ENCODE measurements at regions not wholly inside any gene's neighbourhood (a gene's known extent, or its start where the extent isn't known, plus 50 kb on each side); places are given as distances from the start of the nearest gene placed in this dataset.

- Mint-ChIP-seq H3K4me3 (no peak overlapping the region), H3K4me1 (peaks cover 45% of the 10 kb centered on the region), H3K27me3 (ENCODE audit: low read depth in 3 of 3) (no peaks in the 10 kb centered on the region), H3K9me3 (no peaks in the 10 kb centered on the region), H3K36me3 (no peaks in the 10 kb centered on the region), H3K27ac (no peak overlapping the region)
- no peak overlapping the region for H3K9ac ChIP-seq (ENCODE audit: insufficient read depth, low read length, poor library complexity, severe bottlenecking)
- H3K9me3 ChIP-seq (replicated peaks in 1 of 2; ENCODE audit: control insufficient read depth in 1 of 2, insufficient read depth in 1 of 2, low read length in 2 of 2): no peaks in the 10 kb centered on the region
- no peaks in the 10 kb centered on the region for H3K27me3 ChIP-seq (ENCODE audit: control insufficient read depth in 2 of 2, insufficient read depth in 2 of 2, low read length in 2 of 2)
- H4K20me1 ChIP-seq (ENCODE audit: insufficient read depth, low read length): no peaks in the 10 kb centered on the region
- intact Hi-C loops (cut with micrococcal nuclease): no loop called here
- H2AFZ ChIP-seq (ENCODE audit: insufficient read depth, low read depth, low read length, poor library complexity, severe bottlenecking): no peak overlapping the region
- DNase-seq: no peak
- no peaks in the 10 kb centered on the region for H3K79me2 ChIP-seq (ENCODE audit: insufficient read depth, low read length)
- TF ChIP-seq CTCF (IDR thresholded peaks at IDR 0.05): no peak
- H3K4me3 ChIP-seq (replicated peaks in 1 of 3; ENCODE audit: low read depth in 2 of 3, low read length in 3 of 3): no peak overlapping the region
- peaks cover 32 to 50% of the 10 kb centered on the region in 2 donors for H3K4me1 ChIP-seq (ENCODE audit: control insufficient read depth in 1 of 2, insufficient read depth in 2 of 2, low read length in 2 of 2)
- H3K36me3 ChIP-seq (replicated peaks in 1 of 2; ENCODE audit: control insufficient read depth in 1 of 2, insufficient read depth in 2 of 2, low read length in 2 of 2): no peaks in the 10 kb centered on the region
- 86% methylated on average over 1 of the region's 3 CpGs for WGBS (ENCODE audit: insufficient coverage)
- no peak overlapping the region for H3K4me2 ChIP-seq (replicated peaks; ENCODE audit: extremely low read depth, low read length, poor library complexity, severe bottlenecking)
- no peak overlapping the region for H3K27ac ChIP-seq (ENCODE audit: low read depth in 1 of 2, low read length in 2 of 2)
These were observed 169.1 kb upstream of the DMAC1 start for GRCh38 chr9:7968687-7969086.

GRCh38 chr9:7967851-7968250, 168.3 kb upstream of the DMAC1 start:
- peak overlapping the region in 1 of 3 experiments; percentile 57 for H3K4me3 ChIP-seq (replicated peaks in 1 of 3; ENCODE audit: low read depth in 2 of 3, low read length in 3 of 3)
- H4K20me1 ChIP-seq (ENCODE audit: insufficient read depth, low read length): no peaks in the 10 kb centered on the region
- peak overlapping the region; percentile 87 to 93 for H3K27ac ChIP-seq (ENCODE audit: low read depth in 1 of 2, low read length in 2 of 2)
- no peaks in the 10 kb centered on the region for H3K36me3 ChIP-seq (replicated peaks in 1 of 2; ENCODE audit: control insufficient read depth in 1 of 2, insufficient read depth in 2 of 2, low read length in 2 of 2)
- 89% methylated on average over 1 of the region's 2 CpGs for WGBS (ENCODE audit: insufficient coverage)
- Mint-ChIP-seq H3K4me3 (no peak overlapping the region), H3K36me3 (no peaks in the 10 kb centered on the region), H3K9me3 (no peaks in the 10 kb centered on the region), H3K27ac (peak overlapping the region; percentile 78 to 96 (median 92)), H3K27me3 (ENCODE audit: low read depth in 3 of 3) (no peaks in the 10 kb centered on the region), H3K4me1 (peaks cover 50% of the 10 kb centered on the region)
- intact Hi-C loops (cut with micrococcal nuclease): no loop called here
- no peak for DNase-seq
- no peak for TF ChIP-seq CTCF (IDR thresholded peaks at IDR 0.05)
- no peaks in the 10 kb centered on the region for H3K9me3 ChIP-seq (replicated peaks in 1 of 2; ENCODE audit: control insufficient read depth in 1 of 2, insufficient read depth in 1 of 2, low read length in 2 of 2)
- H3K27me3 ChIP-seq (ENCODE audit: control insufficient read depth in 2 of 2, insufficient read depth in 2 of 2, low read length in 2 of 2): no peaks in the 10 kb centered on the region
- peak overlapping the region; percentile 64 for H2AFZ ChIP-seq (ENCODE audit: insufficient read depth, low read depth, low read length, poor library complexity, severe bottlenecking)
- peaks cover 37 to 53% of the 10 kb centered on the region in 2 donors for H3K4me1 ChIP-seq (ENCODE audit: control insufficient read depth in 1 of 2, insufficient read depth in 2 of 2, low read length in 2 of 2)
- peak overlapping the region; percentile 59 for H3K4me2 ChIP-seq (replicated peaks; ENCODE audit: extremely low read depth, low read length, poor library complexity, severe bottlenecking)
- H3K9ac ChIP-seq (ENCODE audit: insufficient read depth, low read length, poor library complexity, severe bottlenecking): peak overlapping the region; percentile 56
- no peaks in the 10 kb centered on the region for H3K79me2 ChIP-seq (ENCODE audit: insufficient read depth, low read length)
